Cardiac muscle cell (in vitro differentiated cells and primary cell): ENCODE measurements at regions not wholly inside any gene's neighbourhood (a gene's known extent, or its start where the extent isn't known, plus 50 kb on each side); places are given as distances from the start of the nearest gene placed in this dataset.

Source experiments
- DNase-seq, 2 donors: peaks; one replicate each; pipeline versions ENCODE4 v3.0.0 to v3.0.0-alpha.2; 2010 to 2017; ENCODE audit warnings: low read depth in 1 of 2, low spot score in 1 of 2
- H3K27ac ChIP-seq: fragments of 200-600 bp; sonication (generic); 2 replicates; pipeline ENCODE4 v1.5.1; 2016
- H3K27me3 ChIP-seq: fragments of 200-600 bp; sonication (generic); 2 replicates; pipeline ENCODE4 v1.6.0; 2016; ENCODE audit warnings: control low read depth
- H3K36me3 ChIP-seq: fragments of 200-600 bp; sonication (generic); 2 replicates; pipeline ENCODE4 v1.5.1; 2016; ENCODE audit warnings: control low read depth
- H3K4me1 ChIP-seq: fragments of 200-600 bp; sonication (generic); 2 replicates; pipeline ENCODE4 v1.8.1; 2017; ENCODE audit warnings: low read depth, mild to moderate bottlenecking, mixed run types
- H3K4me3 ChIP-seq: fragments of 200-600 bp; sonication (generic); 2 replicates; pipeline ENCODE4 v1.5.1; 2016; ENCODE audit warnings: mild to moderate bottlenecking
- H3K9me3 ChIP-seq: fragments of 200-600 bp; sonication (generic); 2 replicates; pipeline ENCODE4 v1.5.1; 2017; ENCODE audit warnings: low read depth, mild to moderate bottlenecking, control low read depth
- CTCF ChIP-seq: IDR thresholded peaks from 2 replicates; pipeline ENCODE4 v1.5.1; 2012; ENCODE audit warnings: low read depth, mild to moderate bottlenecking, low read length

- H3K9me3 ChIP-seq, result no peaks in the 10 kb centered on the region
- TF ChIP-seq CTCF, result no peak
- H3K27ac ChIP-seq, result no peak overlapping the region
- DNase-seq, result no peak
- no peaks in the 10 kb centered on the region for H3K4me1 ChIP-seq
- H3K27me3 ChIP-seq, result no peaks in the 10 kb centered on the region
- no peak overlapping the region for H3K4me3 ChIP-seq
- no peaks in the 10 kb centered on the region for H3K36me3 ChIP-seq
These were observed 55.0 kb upstream of the NMNAT3 start for GRCh38 chr3:139732729-139733128.

- Histone ChIP-seq H3K4me3 (no peak overlapping the region), H3K27ac (no peak overlapping the region), H3K27me3 (no peaks in the 10 kb centered on the region), H3K9me3 (no peaks in the 10 kb centered on the region), H3K36me3 (no peaks in the 10 kb centered on the region), H3K4me1 (no peaks in the 10 kb centered on the region)
- DNase-seq, result no peak
- no peak for TF ChIP-seq CTCF
These were observed 51.5 kb upstream of the NMNAT3 start for GRCh38 chr3:139729300-139729699.

GRCh38 chr3:139728414-139728813 lies 50.6 kb upstream of the NMNAT3 start:
- TF ChIP-seq CTCF, result no peak
- Histone ChIP-seq H3K27ac (no peak overlapping the region), H3K9me3 (no peaks in the 10 kb centered on the region), H3K27me3 (no peaks in the 10 kb centered on the region), H3K4me3 (no peak overlapping the region), H3K4me1 (no peaks in the 10 kb centered on the region), H3K36me3 (no peaks in the 10 kb centered on the region)
- DNase-seq, result no peak
